ENCODE measurements at regions not wholly inside any gene's neighbourhood (a gene's known extent, or its start where the extent isn't known, plus 50 kb on each side); places are given as distances from the start of the nearest gene placed in this dataset.

- TF ChIP-seq CTCF (conservative IDR thresholded peaks at IDR 0.05; ENCODE audit: low read depth, low read length), result no peak
- no peak for TF ChIP-seq EZH2phosphoT487 (IDR thresholded peaks at IDR 0.05; ENCODE audit: borderline replicate concordance, low read length)
These were observed 421.8 kb upstream of the TBL1XR1 start for GRCh38 chr3:177618873-177619733.

Measured in PC-3 (cell line).